ENCODE measurements at regions not wholly inside any gene's neighbourhood (a gene's known extent, or its start where the extent isn't known, plus 50 kb on each side); places are given as distances from the start of the nearest gene placed in this dataset.
"Not testable (repeated sequence)": the region's sequence is repeated elsewhere in the genome, so short reads cannot be mapped to it uniquely, and the experiment has no call there.

DNA sequence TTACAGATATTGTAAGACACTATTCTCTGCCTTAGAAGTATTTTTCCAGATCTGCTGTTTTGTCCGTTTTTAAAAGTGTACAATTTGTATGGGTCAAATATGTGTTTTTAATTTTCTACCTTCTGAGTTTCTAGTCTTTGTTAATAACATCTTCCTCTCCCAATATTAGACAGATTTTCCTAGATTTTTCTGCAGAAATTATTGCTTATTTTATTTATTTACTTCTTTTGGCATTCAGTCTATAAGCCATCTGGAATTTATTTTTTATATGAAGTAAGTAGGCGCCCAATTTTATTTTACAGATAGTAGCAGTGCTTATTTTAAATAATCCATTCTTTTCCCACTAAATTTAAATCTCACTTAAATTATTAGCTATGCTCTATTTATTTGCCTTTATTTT is 103.1 kb upstream of the PLEKHG1 start:
- DNase-seq (ENCODE audit: low read depth): no peak

DNA sequence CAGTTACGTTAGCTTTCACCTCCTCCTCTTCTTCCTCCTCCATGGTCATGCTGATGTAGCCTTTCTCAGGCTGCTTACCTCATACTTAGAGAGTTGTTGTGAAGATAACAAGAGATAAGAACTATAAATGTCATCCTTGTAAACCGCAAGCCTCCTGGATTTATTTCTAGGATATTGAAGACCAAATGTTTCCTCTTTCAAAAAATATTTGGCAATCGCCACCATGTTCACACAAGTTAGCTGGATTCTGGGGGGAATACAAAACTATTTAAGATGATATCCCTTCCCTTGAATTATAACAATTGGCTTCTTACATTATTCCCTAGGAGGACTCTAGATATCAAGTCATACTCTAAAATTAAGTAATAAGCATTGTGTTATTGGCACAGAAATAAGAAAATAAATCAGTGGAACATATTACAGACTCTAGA is 99.8 kb upstream of the PLEKHG1 start:
- no peak for DNase-seq (ENCODE audit: low read depth)

DNA sequence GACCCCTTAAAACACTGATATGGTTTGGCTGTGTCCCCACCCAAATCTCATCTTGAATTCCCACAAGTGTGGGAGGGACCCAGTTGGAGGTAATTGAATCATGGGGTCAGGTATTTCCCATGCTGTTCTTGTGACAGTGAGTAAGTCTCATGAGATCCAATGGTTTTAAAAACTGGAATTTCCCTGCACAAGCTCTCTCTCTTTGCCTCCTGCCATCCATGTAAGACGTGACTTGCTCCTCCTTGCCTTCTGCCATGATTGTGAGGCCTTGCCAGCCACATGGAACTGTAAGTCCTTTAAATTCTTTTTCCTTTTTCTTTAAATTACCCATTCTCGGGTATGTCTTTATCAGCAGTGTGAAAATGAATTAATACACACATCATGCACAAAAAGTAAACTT is 99.1 kb upstream of the PLEKHG1 start:
- not testable (repeated sequence) for DNase-seq (ENCODE audit: low read depth)

DNA sequence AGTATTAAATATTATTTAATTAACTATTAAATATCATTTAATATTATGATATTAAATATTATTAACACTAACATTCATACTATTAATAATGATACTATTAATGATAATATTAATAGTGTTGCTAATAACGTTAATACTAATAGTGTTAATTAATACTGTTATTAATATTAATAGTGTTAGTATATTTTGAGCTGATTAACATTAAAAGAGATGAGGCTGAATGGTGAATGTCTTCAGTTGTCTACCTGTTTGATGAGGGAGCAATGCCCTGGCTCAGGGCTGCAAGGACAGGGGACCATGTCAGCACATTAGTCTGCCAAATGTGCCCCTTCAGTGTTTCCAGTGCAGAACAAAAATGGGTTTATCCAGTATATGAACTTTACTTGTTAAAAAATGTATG is 96.6 kb upstream of the PLEKHG1 start:
- DNase-seq (ENCODE audit: low read depth): no peak

DNA sequence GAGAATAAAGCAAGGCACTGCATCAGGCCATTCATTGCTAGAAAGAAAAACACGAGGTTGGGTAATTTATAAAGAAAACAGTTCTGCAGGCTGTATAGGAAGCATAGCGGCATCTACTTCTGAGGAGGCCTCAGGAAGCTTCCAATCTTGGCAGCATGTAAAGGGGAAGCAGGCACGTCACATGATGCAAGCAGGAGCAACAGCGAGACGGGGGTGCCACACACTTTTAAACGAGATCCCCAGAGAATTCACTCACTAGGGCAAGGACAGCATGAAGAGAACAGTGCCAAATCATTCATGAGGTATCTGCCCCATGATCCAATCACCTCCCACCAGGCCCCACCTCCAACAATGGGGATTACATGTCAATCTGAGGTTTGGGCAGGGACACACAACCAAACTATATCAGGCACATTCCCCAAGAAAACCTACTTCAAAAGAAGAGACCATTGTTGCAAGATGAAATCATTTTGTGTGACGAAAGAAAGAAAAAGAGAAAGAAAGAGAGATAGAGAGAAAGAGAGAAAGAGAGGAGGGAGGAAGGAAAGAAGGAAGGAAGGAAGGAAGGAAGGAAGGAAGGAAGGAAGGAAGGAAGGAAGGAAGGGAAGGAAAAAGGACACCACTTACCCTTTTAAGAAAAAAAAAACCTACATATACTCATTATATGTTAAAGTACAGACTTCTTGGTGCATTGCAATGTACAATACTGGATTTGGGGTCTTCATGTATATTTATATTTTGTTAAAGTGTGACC is 95.9 kb upstream of the PLEKHG1 start:
- DNase-seq (ENCODE audit: low read depth): no peak

DNA sequence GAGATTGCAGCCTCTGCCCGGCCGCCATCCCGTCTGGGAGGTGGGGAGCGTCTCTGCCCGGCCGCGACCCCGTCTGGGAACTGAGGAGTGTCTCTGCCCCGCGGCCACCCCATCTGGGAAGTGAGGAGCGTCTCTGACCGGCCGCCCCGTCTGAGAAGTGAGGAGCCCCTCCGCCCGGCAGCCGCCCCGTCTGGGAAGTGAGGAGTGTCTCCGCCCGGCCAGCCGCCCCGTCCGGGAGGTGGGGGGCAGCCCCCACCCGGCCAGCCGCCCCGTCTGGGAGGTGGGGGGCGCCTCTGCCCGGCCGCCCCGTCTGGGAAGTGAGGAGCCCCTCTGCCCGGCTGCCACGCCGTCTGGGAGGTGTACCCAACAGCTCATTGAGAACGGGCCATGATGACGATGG is 92.3 kb upstream of the PLEKHG1 start:
- DNase-seq (ENCODE audit: low read depth): not testable (repeated sequence)

DNA sequence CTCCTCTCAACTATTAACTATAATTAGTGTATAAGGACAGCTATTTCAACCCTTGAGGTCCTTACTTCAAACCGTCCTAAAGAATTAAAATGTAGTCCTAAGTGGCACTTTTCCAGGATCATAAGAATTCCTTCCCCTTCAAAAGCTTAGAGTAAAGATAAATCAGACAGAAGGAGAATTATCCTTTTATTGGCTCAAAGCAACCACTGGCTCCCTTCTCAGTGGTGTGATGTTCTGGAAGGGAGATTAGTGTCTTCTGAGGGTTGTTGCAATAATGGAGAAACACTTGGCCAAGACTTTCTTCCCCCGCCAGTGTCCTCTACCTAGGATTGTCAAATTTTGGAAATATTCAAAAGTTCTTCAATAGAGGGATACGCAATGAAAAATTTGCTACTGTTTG is 89.1 kb upstream of the PLEKHG1 start:
- no peak for DNase-seq (ENCODE audit: low read depth)

DNA sequence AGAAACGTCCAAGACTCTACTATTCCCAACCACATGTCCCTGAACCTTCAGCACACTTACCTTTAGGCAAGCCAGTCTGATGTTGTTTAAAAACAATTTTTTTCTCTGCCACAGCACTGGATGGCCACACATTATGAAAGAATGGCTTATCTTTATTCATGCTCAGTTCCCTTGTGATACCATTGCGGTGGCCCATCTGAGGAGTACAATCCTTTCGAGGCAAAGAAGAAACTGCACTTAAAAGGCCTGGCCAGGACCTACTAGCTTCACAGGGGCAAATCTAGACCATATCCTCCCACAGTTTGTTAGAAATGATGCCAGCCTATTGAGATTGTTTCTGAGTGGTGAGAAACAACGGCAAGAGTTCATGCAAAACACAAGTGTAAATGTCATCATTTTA is 88.4 kb upstream of the PLEKHG1 start:
- no peak for DNase-seq (ENCODE audit: low read depth)

DNA sequence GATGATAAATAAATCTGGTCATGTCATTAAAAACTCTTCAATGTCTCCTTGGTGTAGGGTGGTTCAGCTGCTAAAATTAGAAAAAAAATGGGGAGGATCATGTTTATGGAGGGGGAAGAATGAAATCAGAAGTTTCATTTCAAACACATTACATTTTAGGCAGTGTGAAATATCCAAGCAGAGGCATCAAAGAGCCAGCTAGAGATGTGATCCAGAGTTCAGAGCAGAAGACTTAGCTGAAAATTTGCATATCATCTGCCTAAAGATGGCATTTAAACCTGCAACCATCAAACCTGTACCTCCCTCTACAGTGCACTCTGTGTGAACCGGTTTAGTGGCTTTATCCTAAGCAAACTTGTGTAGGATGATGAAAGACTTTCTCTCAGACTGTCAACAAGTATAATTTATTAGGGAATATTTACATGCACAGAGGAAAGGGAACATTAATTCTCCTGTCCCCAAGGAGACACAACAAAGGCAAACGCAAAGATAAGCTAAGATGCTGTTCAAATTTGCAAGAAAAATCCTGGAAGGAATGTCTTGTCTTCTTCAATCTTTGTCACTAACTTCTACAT is 84.8 kb upstream of the PLEKHG1 start:
- DNase-seq (ENCODE audit: low read depth): no peak

DNA sequence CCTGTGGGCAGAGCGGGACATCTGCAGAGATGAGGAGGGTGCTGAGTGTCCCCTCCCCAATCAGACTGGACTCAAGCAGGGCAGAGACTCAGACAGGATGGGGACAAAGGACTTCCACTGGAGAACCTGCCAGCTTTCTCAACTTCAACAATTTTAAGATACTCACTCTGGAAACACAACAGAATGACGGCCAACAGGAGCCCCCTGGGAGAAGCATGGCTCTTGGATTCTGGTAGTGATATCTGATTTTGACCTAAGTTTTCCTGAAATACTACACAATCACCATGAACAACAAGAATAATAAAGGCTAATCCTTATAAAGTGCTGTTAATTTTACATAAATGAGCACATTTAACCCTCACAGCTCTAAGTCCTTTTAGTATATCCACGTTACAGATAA is 83.5 kb upstream of the PLEKHG1 start:
- no peak for DNase-seq (ENCODE audit: low read depth)

DNA sequence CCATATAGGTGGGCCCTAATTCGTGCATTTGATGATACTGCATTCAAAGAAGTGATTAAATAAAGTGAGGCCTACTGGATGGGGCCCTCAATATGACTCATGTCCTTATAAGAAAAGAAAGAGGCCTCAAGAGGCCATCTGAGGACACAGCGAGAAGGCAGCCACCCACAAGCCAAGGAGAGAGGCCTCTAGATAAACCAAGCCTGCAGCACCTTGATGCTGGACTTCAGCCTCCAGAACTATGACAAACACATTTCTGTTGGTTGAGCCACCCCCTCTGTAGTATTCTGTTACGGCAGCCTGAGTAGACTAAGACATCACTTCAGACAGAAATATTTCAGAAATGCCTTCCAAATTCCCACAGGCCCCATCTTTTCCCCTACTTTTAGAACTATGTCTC is 82.5 kb upstream of the PLEKHG1 start:
- no peak for DNase-seq (ENCODE audit: low read depth)

DNA sequence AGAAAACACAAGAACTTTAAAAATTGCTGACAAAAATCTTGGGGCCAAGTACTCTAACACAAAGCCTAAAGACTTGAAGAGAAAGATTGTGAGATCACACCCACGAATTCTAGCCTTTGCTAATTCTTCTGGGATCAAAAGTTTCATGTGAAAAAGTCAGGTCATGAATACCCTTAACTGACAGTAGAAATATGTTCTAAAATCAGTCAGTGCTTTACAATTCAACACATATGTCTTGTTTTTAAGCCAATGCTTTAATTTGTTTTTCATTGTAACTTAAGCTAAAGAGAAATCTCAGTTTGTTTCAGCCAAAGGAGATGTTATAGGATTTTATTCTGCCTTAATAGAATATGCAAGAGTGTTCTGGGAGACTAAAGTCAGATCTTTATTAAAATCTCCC is 78.2 kb upstream of the PLEKHG1 start:
- no peak for DNase-seq (ENCODE audit: low read depth)

DNA sequence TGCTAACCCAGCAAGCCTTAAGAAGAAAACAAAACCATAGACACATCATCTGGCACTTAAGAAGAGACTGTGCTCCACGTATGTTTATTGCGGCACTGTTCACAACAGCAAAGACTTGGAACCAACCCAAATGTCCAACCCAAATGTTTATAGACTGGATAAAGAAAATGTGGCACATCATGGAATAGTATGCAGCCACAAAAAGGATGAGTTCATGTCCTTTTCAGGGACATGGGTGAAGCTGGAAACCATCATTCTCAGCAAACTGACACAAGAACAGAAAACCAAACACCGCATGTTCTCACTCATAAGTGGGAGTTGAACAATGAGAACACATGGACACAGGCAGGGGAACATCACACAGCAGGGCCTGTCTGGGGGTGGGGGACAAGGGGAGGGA is 76.5 kb upstream of the PLEKHG1 start:
- DNase-seq (ENCODE audit: low read depth): not testable (repeated sequence)

DNA sequence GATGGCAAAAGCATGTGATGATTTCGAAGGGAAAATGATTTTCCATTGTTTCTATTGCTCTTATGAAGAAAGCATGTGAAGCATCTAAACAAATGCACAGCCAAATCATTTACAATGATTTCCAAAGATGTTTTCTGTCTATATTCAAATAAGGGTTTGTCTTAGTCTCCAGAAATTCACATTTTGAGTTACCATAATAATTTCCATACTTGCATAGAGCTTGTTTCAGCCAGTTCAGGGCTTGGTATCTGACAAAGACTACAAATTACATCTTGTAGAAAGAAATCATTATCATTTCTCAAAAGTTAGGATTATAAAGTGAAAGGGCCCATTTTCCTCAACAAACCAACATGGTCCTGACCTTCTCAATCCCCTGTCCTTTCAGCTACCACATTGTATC is 74.4 kb upstream of the PLEKHG1 start:
- no peak for DNase-seq (ENCODE audit: low read depth)

DNA sequence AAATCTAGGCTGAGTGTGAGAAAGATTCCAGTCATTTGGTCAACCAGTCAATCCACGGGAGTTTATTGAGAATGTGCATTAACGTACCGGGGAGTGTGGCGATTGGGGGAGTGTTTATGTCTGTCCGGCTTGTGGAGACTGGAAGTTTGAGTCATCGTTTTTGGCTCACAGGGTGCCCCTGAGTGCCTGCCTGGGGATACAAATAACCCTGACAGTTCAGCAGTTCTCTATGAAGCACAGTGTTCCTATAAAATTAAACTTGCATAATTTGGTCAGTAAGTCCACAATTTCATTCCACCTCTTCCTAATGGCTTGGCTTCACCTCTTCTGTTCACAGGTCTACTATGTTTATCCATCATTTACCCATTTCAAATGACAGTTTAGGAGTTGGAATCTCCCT is 72.6 kb upstream of the PLEKHG1 start:
- no peak for DNase-seq (ENCODE audit: low read depth)

DNA sequence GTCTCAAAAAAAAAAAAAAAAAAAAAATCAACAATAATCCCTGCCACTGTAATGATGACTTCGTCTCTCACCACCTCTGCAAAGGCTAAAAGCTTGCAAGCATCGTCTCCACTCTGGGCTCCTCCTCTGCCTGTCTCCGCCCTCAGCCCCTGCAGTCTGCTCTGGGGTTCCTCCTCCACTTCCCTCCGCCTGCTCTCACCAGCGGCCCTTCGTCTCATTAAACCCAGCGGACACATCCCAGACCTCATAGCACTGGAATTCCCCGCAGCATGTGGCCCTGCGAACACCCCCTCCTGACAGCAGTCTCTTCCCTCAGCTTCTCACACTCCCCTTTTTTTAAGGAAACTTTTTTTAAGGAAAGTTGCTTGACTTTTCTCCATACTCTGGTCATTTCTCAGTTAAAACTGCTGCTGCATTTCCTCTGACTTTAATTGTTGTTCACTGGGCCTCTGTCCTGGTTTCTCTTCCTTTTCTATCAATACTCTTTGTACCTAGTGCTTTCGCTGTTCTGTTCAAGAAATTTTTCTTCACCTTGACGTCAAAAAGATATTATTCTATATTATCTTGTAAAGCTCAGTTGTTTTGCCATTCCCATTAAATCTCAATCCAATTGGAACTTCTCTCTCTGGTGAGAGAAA is 70.9 kb upstream of the PLEKHG1 start:
- DNase-seq (ENCODE audit: low read depth): peak; percentile 32

DNA sequence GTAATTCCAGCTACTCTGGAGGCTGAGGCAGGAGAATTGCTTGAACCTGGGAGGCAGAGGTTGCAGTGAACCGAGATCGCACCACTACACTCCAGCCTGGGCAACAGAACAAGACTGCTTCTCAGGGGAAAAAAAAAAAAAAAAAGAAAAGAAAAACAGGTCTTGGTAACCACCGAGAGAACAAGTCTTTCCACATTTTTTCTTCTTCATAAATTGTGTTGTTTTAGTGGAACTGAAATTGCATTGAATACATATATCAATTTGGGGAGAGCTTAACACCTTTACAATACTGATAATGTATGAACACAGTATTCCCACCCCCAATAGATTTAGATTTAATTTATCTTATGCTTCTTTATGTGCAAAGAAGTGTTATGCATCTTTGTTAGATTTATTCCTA is 70.0 kb upstream of the PLEKHG1 start:
- DNase-seq (ENCODE audit: low read depth): no peak

DNA sequence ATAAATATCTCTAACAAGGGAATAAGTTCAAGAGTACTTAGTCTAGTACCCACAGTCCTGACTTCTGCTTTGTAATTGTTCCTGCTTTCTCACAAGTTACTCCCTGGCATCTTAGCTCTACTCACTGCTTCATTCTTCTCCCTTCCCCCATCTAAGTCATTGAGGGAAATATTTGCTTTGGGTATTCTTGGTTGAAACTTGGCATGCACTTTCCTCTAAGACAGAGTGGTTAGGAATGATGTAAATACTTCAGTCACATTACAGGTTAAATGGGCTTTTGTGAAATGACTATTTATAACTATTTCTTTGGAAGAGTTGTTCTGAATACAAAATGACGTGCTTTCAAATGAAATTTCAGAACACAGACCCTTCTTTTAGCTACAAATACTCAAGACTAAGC is 67.7 kb upstream of the PLEKHG1 start:
- DNase-seq (ENCODE audit: low read depth): no peak

DNA sequence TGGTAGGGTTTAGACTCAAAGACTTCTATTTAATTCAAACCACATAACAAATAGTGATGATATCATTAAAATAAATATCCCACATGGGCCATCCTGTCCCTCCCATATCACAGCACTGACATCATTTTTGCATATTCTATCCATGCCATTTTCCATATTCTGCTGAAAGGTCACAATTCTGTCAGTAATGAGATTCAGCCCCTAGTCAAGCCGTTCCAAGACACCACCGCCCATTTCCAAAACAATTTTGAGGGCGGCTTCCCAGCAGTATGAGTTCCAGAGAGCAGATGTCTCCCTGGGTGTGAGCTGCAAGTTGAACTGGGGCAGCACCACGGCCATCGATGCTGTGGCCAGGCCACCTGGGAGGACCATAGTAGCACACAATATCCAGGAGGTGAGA is 65.1 kb upstream of the PLEKHG1 start:
- no peak for DNase-seq (ENCODE audit: low read depth)

DNA sequence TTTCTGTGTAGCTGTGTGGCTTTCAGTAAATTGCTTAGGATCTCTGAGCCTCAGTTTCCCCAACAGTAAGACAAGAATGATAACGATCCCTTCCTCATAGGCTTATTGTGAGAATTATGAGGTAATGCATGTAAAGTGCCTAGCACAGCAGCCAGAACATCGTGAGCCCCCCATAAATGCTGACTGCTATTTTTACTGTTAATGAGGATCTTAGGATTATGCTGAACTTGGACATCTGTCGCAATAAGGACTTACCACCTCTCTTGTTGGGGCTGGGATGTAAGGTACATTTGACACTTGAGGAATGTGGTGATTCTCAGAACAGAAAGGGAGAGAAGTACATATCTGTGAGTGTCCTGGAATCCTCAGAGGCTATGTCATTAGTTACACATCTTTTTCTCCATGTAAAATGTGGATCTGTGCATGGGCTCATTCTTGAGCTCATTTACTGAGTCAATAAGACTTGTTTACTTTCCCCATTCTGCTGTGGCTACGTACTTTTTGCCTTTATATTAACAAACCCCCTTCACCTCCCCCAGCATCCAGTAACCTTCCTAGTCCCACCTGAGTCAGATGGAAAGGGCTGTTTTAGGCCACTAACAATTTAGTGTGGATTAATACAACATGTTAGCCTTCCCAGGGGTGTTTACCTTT is 64.4 kb upstream of the PLEKHG1 start:
- DNase-seq (ENCODE audit: low read depth): no peak

DNA sequence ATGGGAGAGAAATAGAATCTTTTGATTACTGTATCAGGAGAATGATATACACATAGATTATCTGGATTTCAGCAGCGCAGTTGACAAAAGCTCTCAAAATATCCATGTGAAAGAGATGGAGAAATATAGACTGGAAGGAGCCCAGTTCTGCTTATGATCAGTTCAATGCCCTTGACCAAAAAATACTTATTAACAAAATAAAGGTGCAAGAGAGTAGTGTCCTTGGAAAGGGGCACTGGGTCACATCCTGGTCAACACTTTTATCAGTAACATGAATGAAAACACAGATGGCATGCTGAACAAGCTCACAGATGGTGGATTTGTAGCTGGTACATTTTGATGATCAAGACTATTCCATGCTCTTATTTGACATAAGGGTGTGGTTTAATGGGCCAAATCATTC is 63.9 kb upstream of the PLEKHG1 start:
- DNase-seq (ENCODE audit: low read depth): no peak

DNA sequence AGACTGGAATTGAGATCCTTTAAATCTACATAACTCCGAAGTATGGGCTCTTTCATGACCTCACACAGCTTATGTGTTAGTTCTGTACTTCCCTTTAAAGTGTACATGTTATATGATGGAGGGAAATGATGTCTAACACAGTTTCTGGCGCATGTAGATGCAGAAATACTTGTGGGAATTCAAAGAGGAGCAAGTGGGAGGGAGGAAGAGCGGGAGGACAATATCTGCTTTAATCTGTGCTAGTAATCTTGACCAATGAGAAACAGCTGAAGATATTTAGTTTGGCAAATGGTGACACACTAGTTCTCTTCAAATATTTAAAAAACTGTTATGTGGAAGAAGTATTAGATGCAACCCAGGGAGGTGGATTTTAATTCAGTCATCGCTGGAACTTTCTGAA is 62.9 kb upstream of the PLEKHG1 start:
- DNase-seq (ENCODE audit: low read depth): no peak

DNA sequence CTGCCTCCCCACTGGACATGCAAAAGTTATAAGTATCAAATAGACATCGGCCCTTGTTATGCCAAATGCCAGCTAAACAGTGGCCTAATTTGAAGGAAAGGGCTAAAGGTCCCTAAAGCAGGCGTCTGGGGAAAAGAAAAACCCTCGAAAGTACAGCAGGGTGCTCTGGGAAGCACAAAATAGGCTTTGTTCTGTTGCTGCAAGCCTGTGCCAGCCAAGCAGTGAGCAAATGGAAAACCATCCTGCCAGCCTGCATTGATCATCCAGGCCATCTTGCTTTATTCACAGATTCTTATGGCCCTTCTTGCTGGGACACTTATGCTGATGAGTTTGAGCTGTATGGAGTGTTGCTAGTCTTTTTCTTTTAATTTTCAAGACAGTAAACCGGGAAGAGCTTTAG is 62.2 kb upstream of the PLEKHG1 start:
- DNase-seq (ENCODE audit: low read depth): no peak

Data from iris pigment epithelial cell (primary cell).